Upper lobe of left lung (tissue), 4 donors: ENCODE measurements at regions not wholly inside any gene's neighbourhood (a gene's known extent, or its start where the extent isn't known, plus 50 kb on each side); places are given as distances from the start of the nearest gene placed in this dataset.

Source experiments
- POLR2A ChIP-seq, 4 donors: fragments of 450-650 bp; IDR thresholded peaks; one replicate each; pipeline ENCODE4 v1.5.1; 2016 to 2017; ENCODE audit warnings: antibody characterized with exemption in 4 of 4, mild to moderate bottlenecking in 2 of 4
- TF ChIP-seq, protein P1 (sequence below), 6 experiments: fragments of 450-650 bp in 4 of 6; fragments of 200-600 bp in 2 of 6; sonication (generic) in 2 of 6; IDR thresholded peaks; one replicate each; pipeline ENCODE4 v1.5.1; 2016 to 2019; ENCODE audit warnings: antibody characterized with exemption in 6 of 6

DNA sequence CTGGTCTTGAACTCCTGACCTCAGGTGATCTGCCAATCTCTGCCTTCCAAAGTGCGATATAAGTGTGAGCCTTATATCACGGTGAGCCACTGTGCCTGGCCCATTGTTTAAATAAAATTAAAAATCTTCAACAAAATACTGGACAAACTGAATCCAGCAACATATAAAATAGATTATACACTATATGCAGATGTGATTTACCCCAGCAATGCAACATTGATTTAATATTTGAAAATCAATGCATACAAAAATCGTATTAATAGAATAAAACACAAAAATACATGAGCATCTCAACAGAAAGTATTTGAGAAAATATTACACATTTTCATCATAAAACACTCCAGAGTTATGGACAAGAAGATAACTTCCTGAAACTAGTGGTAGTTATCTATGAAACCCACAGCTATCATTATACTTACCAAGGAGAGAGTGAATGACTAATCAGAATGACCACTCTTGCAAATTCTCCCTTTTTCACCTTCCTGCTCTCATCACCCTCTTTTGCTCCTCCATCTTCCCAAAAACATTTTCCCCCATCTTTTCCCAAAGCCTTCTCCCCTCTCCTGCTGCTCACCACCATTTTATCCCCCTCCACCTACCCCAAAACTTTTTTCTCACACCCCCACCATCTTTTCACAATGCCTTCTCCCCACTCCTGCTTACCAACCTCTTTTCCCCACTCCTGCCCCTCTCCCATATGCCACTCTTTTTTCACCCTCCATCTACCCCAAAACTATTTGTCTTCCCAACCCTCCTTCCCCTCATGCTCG, 122.1 kb upstream of the VPREB1 start:
- no peak for TF ChIP-seq POLR2A (IDR thresholded peaks at IDR 0.05)
- TF ChIP-seq, protein P1, sequence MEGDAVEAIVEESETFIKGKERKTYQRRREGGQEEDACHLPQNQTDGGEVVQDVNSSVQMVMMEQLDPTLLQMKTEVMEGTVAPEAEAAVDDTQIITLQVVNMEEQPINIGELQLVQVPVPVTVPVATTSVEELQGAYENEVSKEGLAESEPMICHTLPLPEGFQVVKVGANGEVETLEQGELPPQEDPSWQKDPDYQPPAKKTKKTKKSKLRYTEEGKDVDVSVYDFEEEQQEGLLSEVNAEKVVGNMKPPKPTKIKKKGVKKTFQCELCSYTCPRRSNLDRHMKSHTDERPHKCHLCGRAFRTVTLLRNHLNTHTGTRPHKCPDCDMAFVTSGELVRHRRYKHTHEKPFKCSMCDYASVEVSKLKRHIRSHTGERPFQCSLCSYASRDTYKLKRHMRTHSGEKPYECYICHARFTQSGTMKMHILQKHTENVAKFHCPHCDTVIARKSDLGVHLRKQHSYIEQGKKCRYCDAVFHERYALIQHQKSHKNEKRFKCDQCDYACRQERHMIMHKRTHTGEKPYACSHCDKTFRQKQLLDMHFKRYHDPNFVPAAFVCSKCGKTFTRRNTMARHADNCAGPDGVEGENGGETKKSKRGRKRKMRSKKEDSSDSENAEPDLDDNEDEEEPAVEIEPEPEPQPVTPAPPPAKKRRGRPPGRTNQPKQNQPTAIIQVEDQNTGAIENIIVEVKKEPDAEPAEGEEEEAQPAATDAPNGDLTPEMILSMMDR (IDR thresholded peaks at IDR 0.05), result no peak
